H1 (cell line): ENCODE measurements at regions not wholly inside any gene's neighbourhood (a gene's known extent, or its start where the extent isn't known, plus 50 kb on each side); places are given as distances from the start of the nearest gene placed in this dataset.

Experiments
- CTCF ChIA-PET: fragments of 300-600 bp; sonication (Branson Sonifier 250); formaldehyde crosslinking; loops from one replicate; lab custom pipeline; 2021; ENCODE audit not compliant: partially characterized antibody; lab: Charles Lee
- POLR2A ChIA-PET: fragments of 300-600 bp; sonication (Branson Sonifier 250); formaldehyde crosslinking; loops from one replicate; lab custom pipeline; 2021; ENCODE audit warnings: inconsistent platforms; ENCODE audit not compliant: partially characterized antibody; lab: Charles Lee
- DNase-seq, 2 experiments: peaks; one replicate each; pipeline versions ENCODE4 v3.0.0 to v3.0.0-alpha.2; 2010 to 2022; ENCODE audit warnings: low spot score in 2 of 2, low read depth in 1 of 2, mixed read lengths in 1 of 2
- FAIRE-seq: peaks from 2 replicates; lab custom pipeline; 2011; peaks lifted over from hg19 to GRCh38; lab: Jason Lieb, UNC
- H2AFZ ChIP-seq: 2 replicates; pipeline ENCODE4 v1.8.1; 2012; ENCODE audit warnings: low read length, inconsistent platforms
- H2AK5ac ChIP-seq: 2 replicates; pipeline ENCODE4 v1.6.1; 2013; ENCODE audit warnings: low read depth, low read length
- H2BK120ac ChIP-seq: replicated peaks from 2 replicates; pipeline ENCODE3; 2013; ENCODE audit warnings: low read depth, low read length, inconsistent platforms
- H2BK12ac ChIP-seq: 2 replicates; pipeline ENCODE4 v1.6.1; 2013; ENCODE audit warnings: low read depth, low read length
- H2BK15ac ChIP-seq: 2 replicates; pipeline ENCODE4 v1.6.1; 2013; ENCODE audit warnings: low read length
- H2BK20ac ChIP-seq: 2 replicates; pipeline ENCODE4 v1.6.1; 2013; ENCODE audit warnings: low read length
- H2BK5ac ChIP-seq: 2 replicates; pipeline ENCODE4 v1.6.1; 2013; ENCODE audit warnings: low read depth, low read length
- H3K14ac ChIP-seq: 2 replicates; pipeline ENCODE4 v1.6.1; 2013; ENCODE audit warnings: inconsistent platforms; ENCODE audit not compliant: insufficient read length
- H3K18ac ChIP-seq: 2 replicates; pipeline ENCODE4 v1.6.1; 2013; ENCODE audit warnings: low read length; ENCODE audit errors: extremely low read depth
- H3K23ac ChIP-seq: 2 replicates; pipeline ENCODE4 v1.6.1; 2013; ENCODE audit warnings: inconsistent platforms; ENCODE audit not compliant: insufficient read length
- H3K23me2 ChIP-seq: 2 replicates; pipeline ENCODE4 v1.6.1; 2013; ENCODE audit warnings: low read depth, low read length
- H3K27ac ChIP-seq: 2 replicates; pipeline ENCODE4 v1.6.1; 2011; ENCODE audit warnings: low read depth, low read length, inconsistent platforms
- H3K27me3 ChIP-seq, 4 experiments: replicated peaks in 1 of 4; 1 replicate in 1 of 4; 2 replicates in 3 of 4; pipeline versions ENCODE4 v1.6.1 to v1.8.1; 2011 to 2013; ENCODE audit warnings: low read length in 3 of 4, mild to moderate bottlenecking in 3 of 4, inconsistent platforms in 2 of 4, mixed read lengths in 2 of 4, moderate library complexity in 1 of 4; ENCODE audit not compliant: control insufficient read depth in 3 of 4, insufficient read depth in 3 of 4; ENCODE audit errors: extremely low read depth in 1 of 4
- H3K36me3 ChIP-seq, 4 experiments: 2 replicates each; pipeline versions ENCODE4 v1.6.1 to v1.8.1; 2011 to 2013; ENCODE audit warnings: mild to moderate bottlenecking in 4 of 4, low read length in 3 of 4, moderate library complexity in 2 of 4, control low read depth in 1 of 4, inconsistent platforms in 1 of 4; ENCODE audit not compliant: insufficient read depth in 4 of 4, control insufficient read depth in 2 of 4
- H3K4ac ChIP-seq: replicated peaks from 2 replicates; pipeline ENCODE3; 2013; ENCODE audit warnings: low read length, low read depth, mixed read lengths, inconsistent platforms; ENCODE audit not compliant: insufficient read length
- H3K4me1 ChIP-seq, 4 experiments: replicated peaks in 1 of 4; 1 replicate in 1 of 4; 2 replicates in 3 of 4; pipeline versions ENCODE4 v1.6.1 to v1.8.1; 2011 to 2013; ENCODE audit warnings: low read length in 3 of 4, inconsistent platforms in 2 of 4, mixed read lengths in 1 of 4; ENCODE audit not compliant: insufficient read depth in 4 of 4, control insufficient read depth in 3 of 4
- H3K4me2 ChIP-seq, 2 experiments: 2 replicates each; pipeline versions ENCODE4 v1.6.1 to v1.8.1; 2011 to 2013; ENCODE audit warnings: low read depth in 2 of 2, low read length in 2 of 2, control low read depth in 1 of 2, inconsistent platforms in 1 of 2, mild to moderate bottlenecking in 1 of 2; ENCODE audit not compliant: insufficient read depth in 1 of 2
- H3K4me3 ChIP-seq, 4 experiments: fragments of 200-600, 300-600 bp in 1 of 4; sonication (generic), shearing (Covaris generic), sonication (Bioruptor Twin) in 1 of 4; 2 replicates each; pipeline versions ENCODE4 v1.5.1 to v1.8.1; 2011 to 2016; ENCODE audit warnings: low read length in 4 of 4, low read depth in 3 of 4, control low read depth in 2 of 4, inconsistent platforms in 2 of 4, mild to moderate bottlenecking in 2 of 4, mixed read lengths in 1 of 4, moderate library complexity in 1 of 4; ENCODE audit not compliant: insufficient read depth in 2 of 4; ENCODE audit errors: extremely low read depth in 1 of 4
- H3K56ac ChIP-seq: replicated peaks from 2 replicates; pipeline ENCODE3; 2013; ENCODE audit warnings: low read depth, mild to moderate bottlenecking, mixed read lengths, low read length, inconsistent platforms; ENCODE audit not compliant: insufficient read length
- H3K79me1 ChIP-seq: 2 replicates; pipeline ENCODE4 v1.6.1; 2013; ENCODE audit warnings: low read depth, low read length, control low read depth
- H3K79me2 ChIP-seq, 2 experiments: 2 replicates each; pipeline versions ENCODE4 v1.6.1 to v1.8.1; 2012 to 2013; ENCODE audit warnings: low read length in 2 of 2, mild to moderate bottlenecking in 2 of 2, inconsistent platforms in 1 of 2; ENCODE audit not compliant: insufficient read depth in 2 of 2, control insufficient read depth in 1 of 2
- H3K9ac ChIP-seq, 4 experiments: replicated peaks in 1 of 4; 1 replicate in 1 of 4; 2 replicates in 3 of 4; pipeline versions ENCODE4 v1.6.1 to v1.8.1; 2011 to 2013; ENCODE audit warnings: low read depth in 3 of 4, low read length in 3 of 4, control low read depth in 2 of 4, mild to moderate bottlenecking in 2 of 4, moderate library complexity in 2 of 4, inconsistent platforms in 1 of 4; ENCODE audit errors: extremely low read depth in 1 of 4
- H3K9me3 ChIP-seq, 2 experiments: 2 replicates each; pipeline versions ENCODE4 v1.6.1 to v1.8.1; 2012 to 2013; ENCODE audit warnings: mild to moderate bottlenecking in 2 of 2, moderate library complexity in 2 of 2, control low read depth in 1 of 2, inconsistent platforms in 1 of 2, low read depth in 1 of 2, low read length in 1 of 2, mixed read lengths in 1 of 2; ENCODE audit not compliant: insufficient read depth in 2 of 2
- H4K20me1 ChIP-seq, 2 experiments: replicated peaks in 1 of 2; 2 replicates each; pipeline versions ENCODE3 to v1.8.1; 2011 to 2013; ENCODE audit warnings: inconsistent platforms in 2 of 2, low read length in 2 of 2, mild to moderate bottlenecking in 1 of 2; ENCODE audit not compliant: insufficient read depth in 2 of 2, control insufficient read depth in 1 of 2
- H4K5ac ChIP-seq: 2 replicates; pipeline ENCODE4 v1.6.1; 2013; ENCODE audit warnings: low read length, low read depth, mixed read lengths, inconsistent platforms; ENCODE audit not compliant: insufficient read length
- H4K8ac ChIP-seq: 2 replicates; pipeline ENCODE4 v1.8.0; 2013; ENCODE audit warnings: mild to moderate bottlenecking, moderate library complexity, low read length, inconsistent platforms; ENCODE audit not compliant: insufficient read depth; ENCODE audit errors: extremely low read depth
- H4K91ac ChIP-seq: replicated peaks from 2 replicates; pipeline ENCODE3; 2013; ENCODE audit warnings: low read length, mixed read lengths, inconsistent platforms; ENCODE audit not compliant: insufficient read length
- CTBP2 ChIP-seq: IDR thresholded peaks from 2 replicates; pipeline ENCODE4 v1.7.0; 2011; ENCODE audit warnings: borderline replicate concordance, mild to moderate bottlenecking, moderate library complexity, mixed read lengths, low read length; ENCODE audit not compliant: insufficient read depth, insufficient read length
- KDM5A ChIP-seq: fragments of 200-600 bp; IDR thresholded peaks from 2 replicates; pipeline ENCODE4 v1.7.1; 2012; ENCODE audit warnings: mild to moderate bottlenecking, low read length, inconsistent platforms, mixed read lengths
- MAFK ChIP-seq: IDR thresholded peaks from 2 replicates; pipeline ENCODE4 v1.6.1; 2012; ENCODE audit warnings: low read depth, mild to moderate bottlenecking, improper control_type of control experiment, low read length
- SUZ12 ChIP-seq: fragments of 200-600 bp; sonication (generic); IDR thresholded peaks from 2 replicates; pipeline ENCODE4 v1.6.1; 2012; ENCODE audit warnings: mild to moderate bottlenecking, inconsistent platforms, low read length, moderate library complexity, mixed read lengths
- WGBS, 2 experiments: shearing (Covaris generic) in 1 of 2; methylation state at CpG; one replicate each; pipeline versions ENCODE4 v1.1.6 to v1.1.7; 2013 to 2015; ENCODE audit warnings: low lambda C conversion rate in 2 of 2, mixed read lengths in 2 of 2, inconsistent platforms in 1 of 2, low coverage in 1 of 2, missing lambda C conversion rate in 1 of 2; ENCODE audit not compliant: insufficient replicate concordance in 2 of 2, insufficient coverage in 1 of 2, insufficient read length in 1 of 2; ENCODE audit errors: extremely low coverage in 1 of 2, missing lambda C conversion rate in 1 of 2; 5-methylcytosine and 5-hydroxymethylcytosine counted together

GRCh38 chr4:176885224-176885623 is 92.5 kb upstream of the VEGFC start:
- H2AFZ ChIP-seq = no peak overlapping the region
- H3K36me3 ChIP-seq = no peaks in the 10 kb centered on the region
- TF ChIP-seq MAFK = no peak
- TF ChIP-seq SUZ12 = no peak
- no peak for TF ChIP-seq CTBP2
- no peak for TF ChIP-seq KDM5A
- no peak overlapping the region for H2AK5ac ChIP-seq
- CTCF ChIA-PET = no interaction called here
- no peaks in the 10 kb centered on the region for H3K9me3 ChIP-seq
- H2BK5ac ChIP-seq = no peak overlapping the region
- H2BK12ac ChIP-seq = no peak overlapping the region
- H3K23ac ChIP-seq = no peak overlapping the region
- no peak overlapping the region for H3K14ac ChIP-seq
- H3K27me3 ChIP-seq = no peaks in the 10 kb centered on the region
- H4K8ac ChIP-seq = no peak overlapping the region
- H3K4me1 ChIP-seq = no peaks in the 10 kb centered on the region
- H3K23me2 ChIP-seq = no peaks in the 10 kb centered on the region
- no peak for FAIRE-seq
- no peak for DNase-seq
- no peak overlapping the region for H3K4me3 ChIP-seq
- H3K27ac ChIP-seq = no peak overlapping the region
- no peak overlapping the region for H3K18ac ChIP-seq
- H4K91ac ChIP-seq = no peak overlapping the region
- H4K5ac ChIP-seq = no peak overlapping the region
- no peak overlapping the region for H3K4ac ChIP-seq
- no peak overlapping the region for H2BK20ac ChIP-seq
- no peak overlapping the region for H2BK120ac ChIP-seq
- H2BK15ac ChIP-seq = no peak overlapping the region
- H3K79me2 ChIP-seq = no peaks in the 10 kb centered on the region
- no peak overlapping the region for H3K56ac ChIP-seq
- POLR2A ChIA-PET = no interaction called here
- H3K79me1 ChIP-seq = no peaks in the 10 kb centered on the region
- no peak overlapping the region for H3K9ac ChIP-seq
- H3K4me2 ChIP-seq = no peak overlapping the region
- 95% methylated on average over 2 of the region's 2 CpGs; no CpG with 5 or more reads in 1 of the 2 experiments for WGBS, 2 experiments
- H4K20me1 ChIP-seq = no peaks in the 10 kb centered on the region
